ENCODE measurements at regions not wholly inside any gene's neighbourhood (a gene's known extent, or its start where the extent isn't known, plus 50 kb on each side); places are given as distances from the start of the nearest gene placed in this dataset.

- FAIRE-seq: no peak
Observed at GRCh38 chr6:96727144-96727543, 110.1 kb downstream of the GPR63 start.

GRCh38 chr6:96725296-96725695 is 112.0 kb downstream of the GPR63 start:
- ChIA-PET POLR2A (no interaction called here), CTCF (no interaction called here)
- TF ChIP-seq FOS (IDR thresholded peaks at IDR 0.05; ENCODE audit: borderline replicate concordance, insufficient read depth, low read length): no peak
- no peak for TF ChIP-seq GATA2 (IDR thresholded peaks at IDR 0.05; ENCODE audit: insufficient read depth, insufficient read length, low read depth, low read length)
- TF ChIP-seq POLR2A (IDR thresholded peaks at IDR 0.05; ENCODE audit: low read depth, low read length): no peak
- no peak for TF ChIP-seq EZH2 (IDR thresholded peaks at IDR 0.05; ENCODE audit: borderline replicate concordance, low read depth, low read length, severe bottlenecking)
- no peak for TF ChIP-seq POLR2AphosphoS5 (IDR thresholded peaks at IDR 0.05; ENCODE audit: insufficient read depth, low read depth, low read length)
- no peak for TF ChIP-seq JUN (IDR thresholded peaks at IDR 0.05; ENCODE audit: borderline replicate concordance, insufficient read depth, insufficient read length, low read depth)
- TF ChIP-seq MYC (IDR thresholded peaks at IDR 0.05; ENCODE audit: low read depth, low read length): no peak
- TF ChIP-seq, protein P1, sequence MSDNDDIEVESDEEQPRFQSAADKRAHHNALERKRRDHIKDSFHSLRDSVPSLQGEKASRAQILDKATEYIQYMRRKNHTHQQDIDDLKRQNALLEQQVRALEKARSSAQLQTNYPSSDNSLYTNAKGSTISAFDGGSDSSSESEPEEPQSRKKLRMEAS (IDR thresholded peaks at IDR 0.05; ENCODE audit: insufficient read depth, insufficient read length): no peak
- TF ChIP-seq, protein P2, sequence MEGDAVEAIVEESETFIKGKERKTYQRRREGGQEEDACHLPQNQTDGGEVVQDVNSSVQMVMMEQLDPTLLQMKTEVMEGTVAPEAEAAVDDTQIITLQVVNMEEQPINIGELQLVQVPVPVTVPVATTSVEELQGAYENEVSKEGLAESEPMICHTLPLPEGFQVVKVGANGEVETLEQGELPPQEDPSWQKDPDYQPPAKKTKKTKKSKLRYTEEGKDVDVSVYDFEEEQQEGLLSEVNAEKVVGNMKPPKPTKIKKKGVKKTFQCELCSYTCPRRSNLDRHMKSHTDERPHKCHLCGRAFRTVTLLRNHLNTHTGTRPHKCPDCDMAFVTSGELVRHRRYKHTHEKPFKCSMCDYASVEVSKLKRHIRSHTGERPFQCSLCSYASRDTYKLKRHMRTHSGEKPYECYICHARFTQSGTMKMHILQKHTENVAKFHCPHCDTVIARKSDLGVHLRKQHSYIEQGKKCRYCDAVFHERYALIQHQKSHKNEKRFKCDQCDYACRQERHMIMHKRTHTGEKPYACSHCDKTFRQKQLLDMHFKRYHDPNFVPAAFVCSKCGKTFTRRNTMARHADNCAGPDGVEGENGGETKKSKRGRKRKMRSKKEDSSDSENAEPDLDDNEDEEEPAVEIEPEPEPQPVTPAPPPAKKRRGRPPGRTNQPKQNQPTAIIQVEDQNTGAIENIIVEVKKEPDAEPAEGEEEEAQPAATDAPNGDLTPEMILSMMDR (IDR thresholded peaks at IDR 0.05; ENCODE audit: extremely low read depth in 1 of 2, insufficient read depth in 1 of 2, low read depth in 1 of 2, low read length in 2 of 2): no peak
- Histone ChIP-seq H2AFZ (ENCODE audit: low read depth, low read length) (no peak overlapping the region), H3K79me2 (ENCODE audit: control insufficient read depth, insufficient read depth, low read length) (no peaks in the 10 kb centered on the region), H3K4me3 (replicated peaks in 1 of 3; ENCODE audit: insufficient read depth in 1 of 3, low read depth in 1 of 3, low read length in 3 of 3) (no peak overlapping the region), H4K20me1 (replicated peaks; ENCODE audit: control insufficient read depth, extremely low read depth, insufficient read depth, low read length) (no peaks in the 10 kb centered on the region), H3K9me1 (replicated peaks; ENCODE audit: control insufficient read depth, extremely low read depth, insufficient read depth, low read length) (no peaks in the 10 kb centered on the region), H3K27me3 (ENCODE audit: control insufficient read depth in 2 of 2, insufficient read depth in 2 of 2, low read length in 2 of 2) (no peaks in the 10 kb centered on the region), H3K27ac (ENCODE audit: insufficient read depth, low read depth, low read length) (no peak overlapping the region), H3K9ac (replicated peaks; ENCODE audit: extremely low read depth, insufficient read depth, low read length) (no peak overlapping the region), H3K4me1 (ENCODE audit: control insufficient read depth, extremely low read depth, insufficient read depth, low read length) (no peaks in the 10 kb centered on the region), H3K36me3 (ENCODE audit: control insufficient read depth in 2 of 2, extremely low read depth in 1 of 2, insufficient read depth in 2 of 2, low read length in 2 of 2) (no peaks in the 10 kb centered on the region), H3K9me3 (replicated peaks; ENCODE audit: control insufficient read depth, insufficient read depth, low read length) (no peaks in the 10 kb centered on the region), H3K4me2 (ENCODE audit: insufficient read depth, low read length) (no peak overlapping the region)
- intact Hi-C loops (cut with micrococcal nuclease) (no loop called here), dilution Hi-C loops (cut with MboI; ENCODE audit: extremely low pct_ligation_motif_present, low sequenced_read_pairs) (no loop called here)
- DNase-seq (ENCODE audit: low read depth, low spot score): no peak
- BruUV-seq (replicated peaks): no TSS peak
- FAIRE-seq: no peak

More at GRCh38 chr6:96727144-96727543, 110.1 kb downstream of the GPR63 start:
- no peak for TF ChIP-seq GATA2 (IDR thresholded peaks at IDR 0.05; ENCODE audit: insufficient read depth, insufficient read length, low read depth, low read length)
- no peak for DNase-seq (ENCODE audit: low read depth, low spot score)
- no peak overlapping the region for H3K27ac ChIP-seq (ENCODE audit: insufficient read depth, low read depth, low read length)
- H3K4me1 ChIP-seq (ENCODE audit: control insufficient read depth, extremely low read depth, insufficient read depth, low read length): no peaks in the 10 kb centered on the region
- no TSS peak for BruUV-seq (replicated peaks)
- H3K27me3 ChIP-seq (ENCODE audit: control insufficient read depth in 2 of 2, insufficient read depth in 2 of 2, low read length in 2 of 2): no peaks in the 10 kb centered on the region
- H2AFZ ChIP-seq (ENCODE audit: low read depth, low read length): no peak overlapping the region
- CTCF ChIA-PET: no interaction called here
- H3K4me3 ChIP-seq (replicated peaks in 1 of 3; ENCODE audit: insufficient read depth in 1 of 3, low read depth in 1 of 3, low read length in 3 of 3): no peak overlapping the region
- no peak overlapping the region for H3K9ac ChIP-seq (replicated peaks; ENCODE audit: extremely low read depth, insufficient read depth, low read length)
- POLR2A ChIA-PET: no interaction called here
- H4K20me1 ChIP-seq (replicated peaks; ENCODE audit: control insufficient read depth, extremely low read depth, insufficient read depth, low read length): no peaks in the 10 kb centered on the region
- no peak overlapping the region for H3K4me2 ChIP-seq (ENCODE audit: insufficient read depth, low read length)
- H3K9me1 ChIP-seq (replicated peaks; ENCODE audit: control insufficient read depth, extremely low read depth, insufficient read depth, low read length): no peaks in the 10 kb centered on the region
- no peaks in the 10 kb centered on the region for H3K9me3 ChIP-seq (replicated peaks; ENCODE audit: control insufficient read depth, insufficient read depth, low read length)
- dilution Hi-C loops (cut with MboI; ENCODE audit: extremely low pct_ligation_motif_present, low sequenced_read_pairs): no loop called here
- H3K79me2 ChIP-seq (ENCODE audit: control insufficient read depth, insufficient read depth, low read length): no peaks in the 10 kb centered on the region
- no peaks in the 10 kb centered on the region for H3K36me3 ChIP-seq (ENCODE audit: control insufficient read depth in 2 of 2, extremely low read depth in 1 of 2, insufficient read depth in 2 of 2, low read length in 2 of 2)
- intact Hi-C loops (cut with micrococcal nuclease): no loop called here

Measured in endothelial cell of umbilical vein (primary cell).